ENCODE measurements at regions not wholly inside any gene's neighbourhood (a gene's known extent, or its start where the extent isn't known, plus 50 kb on each side); places are given as distances from the start of the nearest gene placed in this dataset.

- no peak for DNase-seq
These were observed 178.4 kb downstream of the LACC1 start for GRCh38 chr13:44058067-44058466.

- DNase-seq = no peak
These were observed 179.0 kb downstream of the LACC1 start for GRCh38 chr13:44058624-44059215.

- no peak for DNase-seq
These were observed 182.2 kb downstream of the LACC1 start for GRCh38 chr13:44061876-44062275.

- no peak for DNase-seq
These were observed 183.8 kb downstream of the LACC1 start for GRCh38 chr13:44063467-44063866.

GRCh38 chr13:44063881-44064280 lies 184.2 kb downstream of the LACC1 start:
- no peak for DNase-seq

GRCh38 chr13:44064357-44064756 lies 184.7 kb downstream of the LACC1 start:
- DNase-seq = no peak

GRCh38 chr13:44068169-44068568 lies 188.5 kb downstream of the LACC1 start:
- DNase-seq = no peak

GRCh38 chr13:44068737-44069136 lies 189.0 kb downstream of the LACC1 start:
- no peak for DNase-seq

GRCh38 chr13:44072536-44072935 lies 192.8 kb downstream of the LACC1 start:
- DNase-seq = no peak

GRCh38 chr13:44074611-44075010 lies 194.9 kb downstream of the LACC1 start:
- no peak for DNase-seq

GRCh38 chr13:44075113-44075512 lies 195.4 kb downstream of the LACC1 start:
- no peak for DNase-seq

- DNase-seq = no peak
These were observed 199.2 kb downstream of the LACC1 start for GRCh38 chr13:44078806-44079376.

- no peak for DNase-seq
These were observed 199.9 kb downstream of the LACC1 start for GRCh38 chr13:44079413-44080205.

- no peak for DNase-seq
These were observed 204.4 kb downstream of the LACC1 start for GRCh38 chr13:44084146-44084545.

- DNase-seq = no peak
These were observed 206.7 kb downstream of the LACC1 start for GRCh38 chr13:44086389-44086788.

- DNase-seq = no peak
These were observed 208.7 kb downstream of the LACC1 start for GRCh38 chr13:44088411-44088810.

- DNase-seq = no peak
These were observed 209.3 kb downstream of the LACC1 start for GRCh38 chr13:44088991-44089413.

- DNase-seq = no peak
These were observed 209.7 kb downstream of the LACC1 start for GRCh38 chr13:44089452-44089851.

GRCh38 chr13:44092078-44092970 lies 212.6 kb downstream of the LACC1 start:
- DNase-seq = no peak

GRCh38 chr13:44093607-44094564 lies 214.2 kb downstream of the LACC1 start:
- no peak for DNase-seq

- DNase-seq = no peak
These were observed 217.2 kb downstream of the LACC1 start for GRCh38 chr13:44096901-44097300.

- no peak for DNase-seq
These were observed 218.9 kb downstream of the LACC1 start for GRCh38 chr13:44098559-44098958.
